ENCODE measurements at regions not wholly inside any gene's neighbourhood (a gene's known extent, or its start where the extent isn't known, plus 50 kb on each side); places are given as distances from the start of the nearest gene placed in this dataset.

DNA sequence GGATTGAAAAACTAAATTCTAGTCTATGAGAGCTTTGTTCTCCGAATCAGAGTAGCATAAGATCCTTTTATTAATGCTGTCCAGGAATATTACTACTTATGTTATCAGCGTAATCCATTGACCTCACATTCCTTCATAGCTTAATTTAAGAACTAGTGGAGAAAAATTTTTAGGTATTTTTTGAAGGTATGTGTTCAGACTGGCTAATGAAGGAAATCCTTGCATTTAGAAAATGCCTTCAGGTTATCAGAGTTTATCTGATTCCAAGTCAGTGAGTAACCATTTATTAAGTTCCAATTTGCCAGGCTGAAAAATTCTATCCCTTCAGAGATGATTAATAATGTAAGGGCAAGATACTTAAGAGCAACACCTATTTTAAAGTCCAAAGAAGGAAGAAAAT is 338.2 kb upstream of the B3GALT2 start:
- no peak for TF ChIP-seq POLR2AphosphoS5 (IDR thresholded peaks at IDR 0.05; ENCODE audit: insufficient read depth, low read depth, low read length)
- TF ChIP-seq, protein P1, sequence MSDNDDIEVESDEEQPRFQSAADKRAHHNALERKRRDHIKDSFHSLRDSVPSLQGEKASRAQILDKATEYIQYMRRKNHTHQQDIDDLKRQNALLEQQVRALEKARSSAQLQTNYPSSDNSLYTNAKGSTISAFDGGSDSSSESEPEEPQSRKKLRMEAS (IDR thresholded peaks at IDR 0.05; ENCODE audit: insufficient read depth, insufficient read length): no peak
- no peak for TF ChIP-seq MYC (IDR thresholded peaks at IDR 0.05; ENCODE audit: low read depth, low read length)
- TF ChIP-seq, protein P2, sequence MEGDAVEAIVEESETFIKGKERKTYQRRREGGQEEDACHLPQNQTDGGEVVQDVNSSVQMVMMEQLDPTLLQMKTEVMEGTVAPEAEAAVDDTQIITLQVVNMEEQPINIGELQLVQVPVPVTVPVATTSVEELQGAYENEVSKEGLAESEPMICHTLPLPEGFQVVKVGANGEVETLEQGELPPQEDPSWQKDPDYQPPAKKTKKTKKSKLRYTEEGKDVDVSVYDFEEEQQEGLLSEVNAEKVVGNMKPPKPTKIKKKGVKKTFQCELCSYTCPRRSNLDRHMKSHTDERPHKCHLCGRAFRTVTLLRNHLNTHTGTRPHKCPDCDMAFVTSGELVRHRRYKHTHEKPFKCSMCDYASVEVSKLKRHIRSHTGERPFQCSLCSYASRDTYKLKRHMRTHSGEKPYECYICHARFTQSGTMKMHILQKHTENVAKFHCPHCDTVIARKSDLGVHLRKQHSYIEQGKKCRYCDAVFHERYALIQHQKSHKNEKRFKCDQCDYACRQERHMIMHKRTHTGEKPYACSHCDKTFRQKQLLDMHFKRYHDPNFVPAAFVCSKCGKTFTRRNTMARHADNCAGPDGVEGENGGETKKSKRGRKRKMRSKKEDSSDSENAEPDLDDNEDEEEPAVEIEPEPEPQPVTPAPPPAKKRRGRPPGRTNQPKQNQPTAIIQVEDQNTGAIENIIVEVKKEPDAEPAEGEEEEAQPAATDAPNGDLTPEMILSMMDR (IDR thresholded peaks at IDR 0.05; ENCODE audit: extremely low read depth in 1 of 2, insufficient read depth in 1 of 2, low read depth in 1 of 2, low read length in 2 of 2): no peak
